Heart left ventricle (tissue), 13 donors: ENCODE measurements at regions not wholly inside any gene's neighbourhood (a gene's known extent, or its start where the extent isn't known, plus 50 kb on each side); places are given as distances from the start of the nearest gene placed in this dataset.

ENCODE experiments used
- CTCF ChIP-seq, 12 donors: fragments of 200-600 bp; sonication (generic) in 4 of 12; IDR thresholded peaks; one replicate each; pipeline versions ENCODE4 v1.5.0 to v1.8.0; 2018 to 2022; ENCODE audit warnings: antibody characterized with exemption in 12 of 12, mild to moderate bottlenecking in 5 of 12
- POLR2A ChIP-seq, 2 donors: fragments of 450-650 bp; IDR thresholded peaks; one replicate each; pipeline ENCODE4 v1.6.1; 2017; ENCODE audit warnings: antibody characterized with exemption in 2 of 2, mild to moderate bottlenecking in 2 of 2, moderate library complexity in 2 of 2
- donor health status: ischemic (EF 13 %, LVEDD 7.1; RV severe dilation, severe dysfunction).
- donor health status: DM: no; HTN: yes; CAD: no.
- donor health status: DM: no; HTN: no; CAD: no.
- donor health status: ischemic (EF 25% LVEDD 6.9; RV normal size, moderate dysfunction).
- donor health status: ischemic (EF 25% LVEDD 5.7; RV mildly dilated, moderate dysfunction).
- donor health status: ischemic (EF 35%, LVEDD 5.7; RV mildly dilated, moderate dysfunction).
- donor health status: nonischemic (EF 11% LVEDD 7.7; RV severe dilation, severe dysfunction).
- donor health status: DM: yes; HTN: yes; CAD: no.
- donor health status: PGD.
- donor health status: ischemic (EF 29% LVEDD 5.4; RV normal size, mild dysfunction).
- donor health status: nonischemic (EF 23%, LVEDD 6.1; RV moderate dilation, normal function).

GRCh38 chr6:15885624-15886023, 222.8 kb upstream of the DTNBP1 start:
- TF ChIP-seq POLR2A (IDR thresholded peaks at IDR 0.05) = no peak
- no peak for TF ChIP-seq CTCF (IDR thresholded peaks at IDR 0.05)
